GM12865 (cell line): ENCODE measurements at regions not wholly inside any gene's neighbourhood (a gene's known extent, or its start where the extent isn't known, plus 50 kb on each side); places are given as distances from the start of the nearest gene placed in this dataset.
"Not testable (repeated sequence)": the region's sequence is repeated elsewhere in the genome, so short reads cannot be mapped to it uniquely, and the experiment has no call there.

ENCODE experiments used
- DNase-seq: peaks from one replicate; pipeline ENCODE4 v3.0.0; 2010; ENCODE audit warnings: low read depth
- H3K4me3 ChIP-seq: 2 replicates; pipeline ENCODE4 v1.5.1; 2011; ENCODE audit warnings: mild to moderate bottlenecking, low read depth, low read length, control low read depth
- TF ChIP-seq, protein P1 (sequence below): IDR thresholded peaks from 2 replicates; pipeline ENCODE4 v1.5.1; 2011; ENCODE audit warnings: low read length, control low read depth, low read depth, inconsistent platforms; ENCODE audit not compliant: insufficient read depth; ENCODE audit errors: missing control alignments

DNA sequence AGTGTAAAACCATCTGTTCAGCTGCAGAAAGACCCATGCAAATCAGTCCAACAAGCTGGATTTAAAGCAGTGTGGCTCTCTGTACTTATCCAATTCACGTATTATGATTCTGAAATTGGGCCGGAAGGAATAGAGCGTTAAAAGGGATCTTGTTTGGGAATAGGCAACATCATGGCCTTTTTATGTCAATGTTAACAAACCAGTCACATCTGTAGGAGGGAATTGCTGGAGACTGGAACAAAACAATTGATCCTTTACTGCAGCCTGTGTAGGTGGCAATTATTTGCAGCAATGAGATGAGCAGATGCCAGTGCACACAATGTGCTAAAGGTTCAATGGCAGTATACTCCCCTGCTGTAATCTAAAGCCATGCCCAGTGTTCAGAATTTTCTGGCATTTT lies 887.4 kb upstream of the ROBO1 start:
- no peak overlapping the region for H3K4me3 ChIP-seq
- TF ChIP-seq, protein P1, sequence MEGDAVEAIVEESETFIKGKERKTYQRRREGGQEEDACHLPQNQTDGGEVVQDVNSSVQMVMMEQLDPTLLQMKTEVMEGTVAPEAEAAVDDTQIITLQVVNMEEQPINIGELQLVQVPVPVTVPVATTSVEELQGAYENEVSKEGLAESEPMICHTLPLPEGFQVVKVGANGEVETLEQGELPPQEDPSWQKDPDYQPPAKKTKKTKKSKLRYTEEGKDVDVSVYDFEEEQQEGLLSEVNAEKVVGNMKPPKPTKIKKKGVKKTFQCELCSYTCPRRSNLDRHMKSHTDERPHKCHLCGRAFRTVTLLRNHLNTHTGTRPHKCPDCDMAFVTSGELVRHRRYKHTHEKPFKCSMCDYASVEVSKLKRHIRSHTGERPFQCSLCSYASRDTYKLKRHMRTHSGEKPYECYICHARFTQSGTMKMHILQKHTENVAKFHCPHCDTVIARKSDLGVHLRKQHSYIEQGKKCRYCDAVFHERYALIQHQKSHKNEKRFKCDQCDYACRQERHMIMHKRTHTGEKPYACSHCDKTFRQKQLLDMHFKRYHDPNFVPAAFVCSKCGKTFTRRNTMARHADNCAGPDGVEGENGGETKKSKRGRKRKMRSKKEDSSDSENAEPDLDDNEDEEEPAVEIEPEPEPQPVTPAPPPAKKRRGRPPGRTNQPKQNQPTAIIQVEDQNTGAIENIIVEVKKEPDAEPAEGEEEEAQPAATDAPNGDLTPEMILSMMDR: no peak
- no peak for DNase-seq

DNA sequence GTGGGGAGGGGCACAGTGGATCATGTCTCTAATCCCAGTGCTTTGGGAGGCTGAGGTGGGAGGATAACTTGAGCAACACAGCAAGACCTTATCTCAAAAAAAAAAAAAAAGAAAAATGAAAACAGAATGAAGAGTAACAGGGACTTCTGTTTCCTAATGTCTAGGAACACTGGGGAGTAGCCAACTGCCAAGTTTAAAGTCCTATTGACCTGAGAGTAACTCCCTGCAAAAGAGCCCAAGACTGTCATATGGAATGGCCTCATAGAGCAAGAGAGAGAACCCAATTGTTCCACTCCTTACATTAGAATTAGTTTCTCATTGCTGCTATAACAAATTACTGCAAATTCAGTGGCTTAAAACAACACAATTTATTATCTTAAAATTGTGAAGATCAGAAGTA lies 881.4 kb upstream of the ROBO1 start:
- no peak for DNase-seq
- no peak overlapping the region for H3K4me3 ChIP-seq
- TF ChIP-seq, protein P1: no peak

DNA sequence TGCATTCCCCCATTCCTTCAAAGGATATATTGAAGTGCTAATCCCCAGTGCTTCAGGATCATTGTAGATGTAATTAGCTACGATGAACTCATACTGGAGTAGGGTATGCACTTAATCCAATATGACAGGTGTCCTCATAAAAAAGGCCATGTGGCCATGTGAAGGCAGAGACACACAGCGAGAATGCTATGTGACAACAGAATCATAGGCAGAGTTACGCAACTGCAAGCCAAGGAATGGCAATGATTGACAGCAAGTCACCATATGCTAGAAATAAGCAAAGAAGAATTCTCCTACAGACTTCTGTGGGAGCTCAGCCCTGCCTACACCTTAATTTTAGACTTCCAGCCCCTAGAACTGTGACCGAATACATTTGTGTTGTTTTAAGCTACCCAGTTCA lies 875.6 kb upstream of the ROBO1 start:
- no peak for DNase-seq
- TF ChIP-seq, protein P1: no peak
- H3K4me3 ChIP-seq: no peak overlapping the region

DNA sequence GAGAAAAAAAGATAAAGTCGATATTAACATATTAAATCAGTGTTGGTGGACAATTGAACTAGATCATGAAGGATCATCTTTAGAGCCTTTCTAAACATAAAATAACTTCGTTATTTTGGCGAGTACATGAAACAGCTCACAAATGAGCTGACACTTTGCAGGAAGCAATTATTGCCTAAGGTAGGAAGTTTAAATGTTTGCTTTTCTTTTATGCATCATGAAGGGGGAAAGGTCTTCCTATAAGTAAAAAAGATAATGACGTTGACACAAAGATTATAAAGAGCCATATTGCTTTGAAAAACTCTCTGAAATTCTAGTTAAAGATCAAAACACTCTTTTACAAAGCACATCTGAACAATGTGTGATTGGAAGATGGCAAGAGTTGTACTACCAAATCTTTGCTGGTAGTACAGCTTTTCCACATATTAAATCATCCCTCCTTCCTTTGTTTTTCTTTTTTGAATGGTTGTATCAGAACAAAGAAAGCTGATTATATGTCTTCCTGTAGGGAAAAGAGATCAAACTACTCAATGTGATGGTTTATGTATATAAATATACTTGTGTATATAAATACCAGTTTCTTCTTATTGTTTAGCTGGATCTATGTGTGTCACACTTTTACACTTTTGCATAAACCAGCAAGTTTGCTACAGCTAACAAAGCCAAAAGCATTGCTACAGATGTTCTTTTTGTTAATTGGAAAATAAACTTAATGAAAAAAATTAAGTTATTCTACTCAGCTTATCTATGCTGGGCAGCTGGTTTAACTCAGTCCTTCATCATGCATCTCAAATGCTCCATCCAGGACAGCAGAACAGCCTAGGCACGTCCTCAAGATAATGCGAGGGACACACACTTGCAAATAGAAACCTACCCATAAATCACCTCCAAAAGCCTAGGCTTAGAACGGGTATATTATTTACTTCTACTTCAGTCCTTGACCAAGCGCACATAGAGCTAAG lies 850.8 kb upstream of the ROBO1 start:
- no peak overlapping the region for H3K4me3 ChIP-seq
- TF ChIP-seq, protein P1: no peak
- DNase-seq: no peak

DNA sequence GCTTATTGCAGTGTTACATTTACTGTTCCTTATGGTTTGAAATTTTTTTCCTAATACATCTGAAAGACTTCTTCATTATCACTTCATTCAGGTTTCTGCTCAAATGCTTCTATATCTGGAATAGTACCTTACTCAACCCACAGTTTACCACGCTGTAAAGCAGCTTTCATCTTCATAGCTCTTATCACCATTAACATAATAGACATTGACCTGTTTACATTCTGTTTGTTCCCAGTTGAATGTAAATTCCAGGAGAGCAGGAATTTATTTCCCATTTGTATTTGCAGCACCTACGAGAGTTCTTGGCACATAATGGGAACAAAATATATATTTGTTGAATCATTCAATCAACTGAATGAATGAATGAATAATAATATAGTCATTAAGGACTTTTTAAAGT lies 844.6 kb upstream of the ROBO1 start:
- DNase-seq: no peak
- TF ChIP-seq, protein P1: no peak

DNA sequence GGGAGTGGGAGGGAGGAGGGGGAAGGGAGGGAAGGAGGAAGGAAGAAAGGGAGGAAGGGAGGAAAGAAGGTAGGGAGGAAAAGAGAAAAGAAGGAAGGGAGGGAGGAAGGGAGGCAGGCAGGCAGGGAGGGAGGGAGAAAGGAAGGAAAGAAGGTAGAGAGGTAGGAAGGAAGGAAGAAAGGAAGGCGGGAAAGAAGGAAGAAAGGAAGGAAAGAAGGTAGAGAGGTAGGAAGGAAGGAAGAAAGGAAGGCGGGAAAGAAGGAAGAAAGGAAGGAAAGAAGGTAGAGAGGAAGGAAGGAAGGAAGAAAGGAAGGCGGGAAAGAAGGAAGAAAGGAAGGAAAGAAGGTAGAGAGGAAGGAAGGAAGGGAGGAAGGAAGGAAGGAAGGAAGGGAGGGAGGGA lies 840.3 kb upstream of the ROBO1 start:
- not testable (repeated sequence) for DNase-seq, H3K4me3 ChIP-seq

More for the DNA sequence above, 844.6 kb upstream of the ROBO1 start:
- no peak overlapping the region for H3K4me3 ChIP-seq

DNA sequence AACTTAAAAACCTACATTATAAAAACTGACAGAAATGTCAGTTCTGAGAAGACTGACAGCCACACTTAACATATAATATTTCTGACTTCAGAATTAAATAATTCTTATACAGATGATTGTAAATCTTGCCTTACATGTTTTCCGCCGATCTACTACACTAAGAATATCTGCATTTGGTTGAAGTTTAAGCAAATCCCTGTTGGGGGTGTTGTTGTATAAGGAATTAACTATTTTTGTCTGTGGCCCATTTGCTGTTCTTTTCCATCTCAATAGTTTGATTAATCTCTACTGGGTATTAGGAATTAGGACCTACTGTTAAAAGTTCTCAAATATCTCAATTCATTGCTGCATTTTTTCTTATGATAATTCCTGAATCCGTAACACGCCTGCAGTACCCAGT lies 838.3 kb upstream of the ROBO1 start:
- no peak for DNase-seq
- H3K4me3 ChIP-seq: no peak overlapping the region
- TF ChIP-seq, protein P1: no peak
